GM19452 (cell line): ENCODE measurements at regions not wholly inside any gene's neighbourhood (a gene's known extent, or its start where the extent isn't known, plus 50 kb on each side); places are given as distances from the start of the nearest gene placed in this dataset.
"Not testable (repeated sequence)": the region's sequence is repeated elsewhere in the genome, so short reads cannot be mapped to it uniquely, and the experiment has no call there.

Source experiments
- ATAC-seq: cut with Tn5 transposase; IDR thresholded peaks from one replicate; pipeline ENCODE4 v1.9.1; 2021; ENCODE audit not compliant: unreplicated experiment

GRCh38 chr13:101003566-101003965 is 329.0 kb upstream of the TMTC4 start:
- ATAC-seq, result no peak

GRCh38 chr13:100989392-100989791 is 314.8 kb upstream of the TMTC4 start:
- ATAC-seq, result no peak

GRCh38 chr13:100988921-100989320 is 314.3 kb upstream of the TMTC4 start:
- ATAC-seq, result no peak

DNA sequence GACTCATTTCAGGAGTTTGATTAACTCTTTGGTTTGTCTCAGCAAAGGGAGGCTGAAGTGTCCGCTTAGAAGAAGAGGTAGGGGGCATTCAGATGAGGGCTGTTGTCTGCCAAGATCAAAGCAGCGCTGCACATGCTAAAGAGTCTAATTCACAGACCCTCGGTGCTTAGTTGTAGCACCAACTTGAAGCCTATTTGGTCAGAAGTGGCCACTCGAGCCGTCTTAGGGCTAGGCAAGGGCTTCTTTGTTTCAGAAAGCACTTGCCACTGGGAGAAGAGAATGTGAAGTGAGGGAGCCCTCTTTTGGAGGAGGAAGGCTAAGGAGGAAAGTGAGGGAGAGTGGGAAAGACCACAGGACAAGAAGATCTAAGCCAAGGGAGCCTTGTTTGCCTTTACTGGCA is 313.4 kb upstream of the TMTC4 start:
- ATAC-seq, result no peak

DNA sequence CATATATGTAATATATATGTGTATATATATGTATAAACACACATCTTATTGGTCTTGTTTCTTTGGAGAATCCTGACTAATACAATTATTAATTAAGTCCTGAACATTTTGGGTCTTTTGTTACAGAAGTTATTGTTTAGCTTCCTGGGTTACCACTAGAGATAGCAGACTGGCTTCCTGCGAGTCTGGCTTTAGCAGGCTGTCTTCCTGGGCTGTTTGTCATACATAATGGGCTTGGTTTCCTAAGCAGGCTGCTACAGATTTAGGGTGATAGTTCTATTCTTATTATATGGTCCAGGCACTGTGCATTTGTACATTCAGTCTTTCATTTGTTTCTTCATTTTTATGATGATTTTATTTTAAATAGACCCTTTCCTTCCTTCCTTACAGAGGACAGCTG is 312.0 kb upstream of the TMTC4 start:
- ATAC-seq, result no peak

- ATAC-seq, result no peak
Observed at GRCh38 chr13:100984085-100984705, 309.6 kb upstream of the TMTC4 start.

- ATAC-seq, result no peak
Observed at GRCh38 chr13:100983111-100983510, 308.5 kb upstream of the TMTC4 start.

- no peak for ATAC-seq
Observed at GRCh38 chr13:100980171-100980570, 305.6 kb upstream of the TMTC4 start.

GRCh38 chr13:100977841-100978240 is 303.2 kb upstream of the TMTC4 start:
- ATAC-seq, result no peak

GRCh38 chr13:100976993-100977392 is 302.4 kb upstream of the TMTC4 start:
- no peak for ATAC-seq

- ATAC-seq, result not testable (repeated sequence)
Observed at GRCh38 chr13:100975666-100976065, 301.1 kb upstream of the TMTC4 start.

DNA sequence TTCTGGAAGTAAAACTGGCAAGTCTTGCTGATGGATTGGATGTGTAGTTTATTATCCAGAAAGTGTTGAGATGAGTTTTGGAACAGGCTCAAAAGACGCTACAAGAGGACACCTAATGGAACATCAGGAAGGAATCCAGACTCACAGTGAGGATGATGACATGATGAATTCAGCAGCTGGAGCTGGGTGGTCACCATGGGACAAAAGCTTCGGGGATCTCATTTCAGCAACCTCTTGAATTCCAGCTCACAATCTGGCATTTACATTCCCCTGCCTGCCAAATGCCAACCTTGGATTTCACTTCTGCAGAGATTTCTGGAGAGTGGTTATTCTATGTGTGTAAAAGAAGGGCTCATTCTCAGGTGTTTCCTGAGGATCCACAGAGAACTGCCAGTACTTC is 288.0 kb upstream of the TMTC4 start:
- no peak for ATAC-seq

GRCh38 chr13:100961186-100961585 is 286.6 kb upstream of the TMTC4 start:
- no peak for ATAC-seq

DNA sequence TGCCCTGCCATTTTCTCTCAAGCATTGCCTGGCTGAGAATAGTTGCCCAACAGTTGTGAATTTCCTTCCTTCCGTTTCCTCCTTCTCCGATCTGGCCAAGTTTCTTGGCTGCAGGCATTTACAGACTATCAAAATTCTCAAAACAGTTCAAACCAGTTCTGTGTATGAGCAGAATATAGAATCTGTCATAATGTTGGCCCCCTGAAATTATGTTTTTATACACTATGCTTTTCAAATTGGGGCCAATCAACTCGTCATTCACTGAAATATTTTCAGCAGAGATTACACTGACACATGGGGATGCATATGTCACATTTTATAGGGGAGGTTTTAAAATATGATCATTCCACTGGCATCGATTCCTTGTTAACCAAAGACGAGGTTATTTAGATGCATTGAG is 284.2 kb upstream of the TMTC4 start:
- ATAC-seq, result no peak

DNA sequence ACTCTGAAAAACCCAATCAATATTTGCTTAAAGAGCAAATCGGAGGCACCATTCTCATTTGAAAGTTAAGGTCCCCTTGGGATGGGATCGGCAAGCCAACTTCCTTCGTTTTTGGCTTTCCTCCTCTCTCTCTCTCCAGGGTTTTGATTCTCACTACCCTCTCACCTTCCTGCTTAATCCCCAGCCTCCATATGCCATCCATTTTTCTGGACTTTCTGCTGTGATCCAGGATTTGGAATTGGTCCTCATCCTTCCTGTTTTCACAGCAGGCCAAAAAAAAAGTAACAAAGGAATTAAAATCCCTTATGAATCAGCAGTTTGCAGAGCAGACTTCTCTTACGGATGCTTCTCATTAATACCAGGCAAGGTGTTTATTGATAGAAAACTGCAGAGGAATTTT is 283.1 kb upstream of the TMTC4 start:
- no peak for ATAC-seq

DNA sequence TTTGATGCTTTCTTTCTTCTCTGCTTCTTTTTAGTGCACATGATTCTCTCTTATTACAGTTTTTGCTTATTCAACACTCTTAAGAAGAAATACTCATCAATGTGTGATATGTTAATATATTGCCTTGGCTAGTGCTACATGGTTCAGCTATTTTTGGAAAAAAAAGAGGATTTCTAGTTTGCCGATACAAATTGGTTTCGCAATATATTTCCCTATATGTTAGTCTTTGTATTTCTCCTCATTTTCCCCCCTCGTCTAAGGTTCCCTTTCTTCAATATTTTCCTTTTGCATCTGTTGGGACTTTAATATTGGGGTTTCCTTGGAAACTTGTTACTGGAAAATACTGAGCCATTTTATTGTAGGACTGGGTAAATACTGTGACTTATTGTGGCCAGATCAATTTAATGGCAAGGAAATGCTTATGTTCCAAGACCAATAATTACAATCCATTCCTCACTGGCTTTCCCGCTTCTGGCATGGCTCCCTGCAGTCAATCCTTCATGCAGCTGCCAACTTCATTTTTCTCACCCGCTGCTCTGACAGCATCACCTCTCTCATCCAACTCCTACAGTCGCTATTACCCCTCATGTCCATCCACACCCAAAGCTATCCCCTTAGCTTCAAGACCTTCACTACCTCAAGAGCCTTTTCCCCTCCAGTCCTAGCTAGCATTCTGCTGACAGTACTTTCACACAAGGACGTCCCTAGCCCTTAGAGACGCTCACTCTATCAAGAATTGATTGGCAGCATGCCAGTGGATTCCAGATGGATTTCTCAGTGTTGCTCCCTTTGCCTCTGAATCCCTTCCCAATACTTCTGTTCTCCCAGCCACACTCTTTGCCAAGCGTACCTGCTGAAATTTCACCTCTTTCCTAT is 280.1 kb upstream of the TMTC4 start:
- ATAC-seq, result no peak

- no peak for ATAC-seq
Observed at GRCh38 chr13:100951016-100951415, 276.4 kb upstream of the TMTC4 start.

GRCh38 chr13:100948937-100949336 is 274.3 kb upstream of the TMTC4 start:
- ATAC-seq, result not testable (repeated sequence)

DNA sequence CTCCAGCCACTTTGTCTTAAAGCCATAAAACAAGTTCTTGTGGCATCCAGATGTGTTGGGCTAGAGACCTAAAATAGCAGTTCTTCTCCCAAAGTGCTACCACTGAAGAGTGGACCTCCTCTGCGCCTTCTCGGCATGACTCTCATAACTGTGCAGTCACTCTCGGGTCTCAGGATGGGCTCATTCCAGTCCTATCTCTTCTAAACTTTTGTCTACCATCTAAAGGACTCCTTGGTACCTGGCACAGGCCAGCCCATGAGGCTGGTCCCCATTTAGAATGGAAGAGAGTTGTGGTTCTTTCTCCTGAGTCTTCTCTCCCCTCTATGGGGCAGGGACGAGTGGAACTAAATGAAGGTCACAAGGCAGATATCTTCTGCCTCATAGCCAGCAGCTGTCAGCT is 272.0 kb upstream of the TMTC4 start:
- ATAC-seq, result no peak

DNA sequence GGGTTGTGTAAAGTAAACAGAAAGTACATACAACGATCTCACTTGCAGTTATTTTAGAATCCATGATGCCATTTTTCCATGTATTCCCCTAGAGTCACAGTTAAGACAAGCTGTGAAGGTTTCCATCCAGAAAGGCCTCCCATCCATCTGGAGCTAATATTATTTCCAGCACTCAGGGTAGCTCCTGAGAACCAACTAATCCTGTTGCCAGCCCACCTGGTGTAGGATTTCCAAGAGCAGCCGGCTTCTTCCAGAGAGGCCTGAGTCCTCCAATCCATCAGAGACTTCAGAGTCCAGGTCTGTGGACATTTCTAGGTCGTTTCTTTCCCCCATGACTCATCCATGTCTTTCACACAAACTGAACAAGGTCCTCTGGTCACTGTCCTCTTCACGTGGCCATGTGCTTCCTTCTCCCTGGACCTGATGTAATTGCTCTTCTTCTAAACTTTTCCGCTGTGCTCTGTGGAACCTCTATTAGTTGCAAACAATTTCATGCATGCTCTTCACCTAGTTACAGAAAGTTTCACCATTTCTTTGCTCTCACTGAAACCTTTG is 270.3 kb upstream of the TMTC4 start:
- ATAC-seq, result no peak

GRCh38 chr13:100942742-100943141 is 268.1 kb upstream of the TMTC4 start:
- ATAC-seq, result no peak
